Activated CD8-positive, alpha-beta memory T cell treated with anti-CD3 and anti-CD28 coated beads for 48 hours (primary cell): ENCODE measurements at regions not wholly inside any gene's neighbourhood (a gene's known extent, or its start where the extent isn't known, plus 50 kb on each side); places are given as distances from the start of the nearest gene placed in this dataset.

Experiments
- DNase-seq, 3 experiments: peaks; one replicate each; pipeline ENCODE4 v3.0.0-alpha.2; 2020; ENCODE audit warnings: low read depth in 2 of 3, low spot score in 2 of 3

DNA sequence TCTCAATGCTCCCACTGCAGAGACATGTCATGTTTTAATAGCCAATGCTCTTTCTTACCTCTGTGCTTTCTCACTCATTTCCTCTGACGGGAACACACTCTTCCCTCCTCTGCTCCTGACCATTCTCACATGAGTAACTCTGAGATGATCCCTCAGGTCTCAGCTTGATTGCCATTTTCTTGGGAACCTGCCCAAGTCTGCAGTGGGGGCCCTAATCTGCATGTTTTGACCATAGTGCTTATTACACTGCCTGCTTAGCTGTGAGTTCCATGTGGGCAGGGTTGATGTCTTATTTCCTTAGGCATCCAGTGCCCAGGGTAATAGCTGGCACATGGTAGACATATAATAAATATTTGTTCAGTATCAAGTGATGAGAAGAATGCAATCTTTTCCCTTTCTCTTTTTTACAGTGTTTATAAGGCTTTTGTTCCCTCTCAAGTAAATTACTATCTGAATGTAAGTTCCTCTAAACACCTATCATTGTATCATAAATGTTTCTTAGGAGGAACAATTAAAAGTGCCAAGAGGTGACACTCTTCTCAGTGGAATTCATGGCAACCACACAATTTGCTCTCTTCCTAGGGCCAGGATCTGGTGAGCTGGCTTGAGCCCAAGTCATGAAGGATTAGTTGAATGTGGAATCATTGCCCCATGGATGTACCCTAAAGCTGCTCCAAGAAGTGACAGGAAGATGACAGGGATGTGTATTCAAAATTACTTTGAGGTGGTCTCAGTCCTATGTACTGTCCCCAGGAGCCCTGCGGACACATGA, 485.4 kb upstream of the USP24 start:
- no peak for DNase-seq

DNA sequence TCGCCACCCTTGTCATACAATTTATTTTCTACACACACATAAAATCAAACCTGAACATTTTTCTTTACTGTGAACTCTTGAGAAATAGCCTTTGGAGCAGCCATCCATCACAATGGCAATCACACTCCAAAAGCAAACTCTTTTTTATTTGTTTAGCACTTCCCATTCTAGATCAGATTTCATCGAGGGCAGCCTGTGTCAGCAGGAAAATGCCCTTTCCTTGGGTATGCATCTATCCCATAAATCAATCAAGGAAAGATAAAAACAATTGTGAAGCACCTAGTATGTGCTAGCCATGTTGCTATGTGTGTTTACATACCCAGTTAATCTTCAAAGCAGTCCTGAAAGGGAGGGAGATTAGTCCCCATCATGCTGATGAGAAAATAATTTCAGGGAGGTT, 484.1 kb upstream of the USP24 start:
- no peak for DNase-seq

DNA sequence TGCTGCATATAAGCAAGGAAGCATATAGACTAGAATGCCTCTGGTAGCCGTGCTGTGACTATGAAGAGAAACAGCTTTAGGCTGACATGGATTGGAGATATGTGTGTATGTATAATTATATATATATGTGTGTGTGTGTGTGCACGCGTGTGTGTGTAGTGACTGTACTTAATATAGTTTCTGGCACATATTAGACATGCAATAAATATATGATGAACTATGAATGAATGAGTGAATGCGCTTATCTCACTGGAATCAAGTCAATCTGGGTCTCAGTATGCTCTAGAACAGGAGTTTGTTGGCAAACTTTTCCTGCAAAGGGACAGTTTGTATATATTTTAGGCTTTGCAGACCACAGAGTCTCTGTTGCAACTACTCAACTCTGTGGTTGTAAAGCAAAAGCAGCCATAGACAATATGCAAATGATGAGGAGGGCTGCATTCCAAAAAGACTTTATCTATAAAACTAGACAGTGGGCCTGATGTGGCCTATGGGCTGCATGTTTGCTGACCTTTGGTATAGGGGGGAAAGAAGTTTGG, 482.9 kb upstream of the USP24 start:
- no peak for DNase-seq

DNA sequence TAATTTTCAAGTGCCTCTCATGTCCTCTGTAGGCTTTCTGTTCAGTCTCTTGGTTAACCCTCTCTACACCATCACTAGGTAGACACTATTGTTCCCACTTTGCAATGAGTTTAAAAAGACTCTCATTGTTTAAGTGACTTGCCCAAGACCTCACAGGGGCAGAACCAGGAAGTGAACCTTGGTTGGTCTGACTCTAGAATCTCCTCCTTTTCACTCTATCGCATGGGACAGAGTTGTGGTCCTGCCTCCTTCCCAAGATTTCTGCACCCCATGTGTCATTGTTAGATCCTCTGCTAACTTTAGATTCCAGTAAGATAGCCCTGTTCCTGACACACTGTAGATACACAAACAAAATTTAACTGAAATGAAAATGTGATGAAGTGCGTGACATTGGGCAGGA, 481.7 kb upstream of the USP24 start:
- DNase-seq, result no peak

DNA sequence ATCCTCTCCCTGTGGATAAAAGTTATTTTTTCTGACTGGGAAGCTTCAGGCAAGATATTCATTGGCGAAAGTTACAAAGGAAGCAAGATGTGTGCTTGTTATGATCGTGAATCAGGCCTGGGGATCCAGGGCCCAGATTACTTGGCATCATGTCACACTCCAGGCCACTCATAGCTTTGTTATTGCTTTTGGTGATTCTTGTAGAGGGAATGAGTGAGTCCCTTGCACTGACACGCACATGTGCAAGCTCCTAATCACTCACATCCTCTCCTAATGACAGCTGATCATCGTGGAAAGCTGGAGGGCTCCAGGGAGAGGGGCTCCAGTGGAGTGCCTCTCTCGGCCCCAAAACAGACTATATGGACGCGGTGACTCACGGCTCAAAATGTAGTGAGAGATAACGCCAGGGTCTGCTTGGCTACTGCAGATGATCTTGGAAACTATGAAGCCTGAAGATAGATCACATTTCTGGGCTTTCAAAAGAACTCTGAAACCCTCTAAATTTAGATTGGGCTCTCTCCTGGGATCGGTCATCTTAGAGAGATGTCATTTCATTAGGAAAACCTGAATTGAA, 481.1 kb upstream of the USP24 start:
- DNase-seq, result no peak

DNA sequence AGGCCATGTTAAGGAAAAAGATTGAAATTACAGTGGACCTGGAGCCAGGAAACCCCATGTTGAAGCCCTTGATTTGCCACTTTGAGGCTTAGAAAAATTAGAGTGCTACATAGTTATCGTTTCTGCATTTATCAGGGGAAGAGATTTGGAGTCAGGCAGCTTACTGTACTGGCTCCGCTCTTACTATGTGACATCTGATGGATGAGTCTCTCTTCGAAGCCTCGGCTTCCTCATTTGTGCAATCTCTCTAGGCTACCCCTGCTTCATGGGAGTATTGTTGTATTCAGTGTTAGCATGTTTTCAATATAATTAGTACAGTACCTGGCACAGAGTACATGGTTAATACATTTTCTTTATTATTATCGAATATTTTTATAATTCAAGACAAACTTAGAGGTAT, 480.4 kb upstream of the USP24 start:
- no peak for DNase-seq

DNA sequence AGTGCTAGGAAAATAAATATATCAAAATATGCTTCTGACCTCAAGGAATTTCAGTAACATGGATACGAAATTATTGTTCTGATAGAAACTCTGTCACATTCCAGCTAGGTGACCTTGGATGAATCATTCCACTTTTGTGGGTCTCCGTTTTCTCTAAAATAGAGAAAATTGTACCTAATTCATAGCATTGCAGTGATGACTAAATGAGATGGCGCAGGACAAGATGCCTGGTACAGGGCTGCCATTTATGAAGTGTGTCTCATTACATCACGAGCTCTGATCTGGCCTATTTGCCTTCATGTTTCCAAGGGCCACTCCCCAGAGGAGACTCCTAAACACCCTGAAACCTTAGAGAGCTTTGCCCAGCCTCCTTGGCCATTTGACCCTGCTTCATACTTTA, 480.0 kb upstream of the USP24 start:
- DNase-seq, result no peak

DNA sequence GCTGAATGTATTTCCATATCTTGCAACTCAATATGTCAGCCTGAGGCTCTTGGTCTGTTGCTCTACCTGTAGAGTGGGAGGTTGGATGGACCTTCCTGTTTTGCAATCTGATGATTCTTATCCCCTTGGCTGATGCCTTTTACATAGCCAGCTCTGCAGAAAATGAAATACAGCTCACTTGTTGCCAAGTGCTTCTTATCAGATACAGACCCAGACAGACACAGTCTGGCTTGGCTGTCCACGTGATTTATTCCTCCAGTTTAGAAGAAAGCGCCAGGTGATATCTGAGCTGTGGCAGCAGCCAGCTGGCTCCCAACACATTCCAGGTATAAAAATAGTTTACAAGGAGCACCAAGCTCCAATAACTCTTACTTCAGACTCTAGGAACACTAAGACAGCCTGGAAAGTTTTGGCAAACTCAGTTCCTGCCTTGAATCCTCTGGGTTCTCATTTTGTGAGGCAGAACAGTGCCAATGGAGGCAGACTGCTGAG, 479.2 kb upstream of the USP24 start:
- DNase-seq, result no peak

DNA sequence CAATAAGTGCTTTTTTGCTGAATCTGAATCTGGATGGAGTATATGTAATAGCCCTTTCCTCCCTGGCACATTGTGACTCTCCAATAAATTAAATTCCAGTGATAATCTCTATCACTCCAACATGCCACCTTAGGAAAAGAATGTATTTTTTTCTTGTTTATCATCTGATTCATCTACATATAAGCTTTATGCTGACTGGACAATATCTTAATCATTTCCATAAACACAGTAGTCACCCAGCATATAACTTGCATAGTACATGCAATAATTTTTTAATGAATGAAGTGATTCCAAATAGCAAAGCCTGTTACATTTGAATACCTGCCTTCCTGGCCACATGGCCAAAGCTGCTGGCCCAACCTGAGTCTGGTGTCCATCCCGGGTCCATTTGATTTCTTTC, 477.6 kb upstream of the USP24 start:
- DNase-seq, result no peak

DNA sequence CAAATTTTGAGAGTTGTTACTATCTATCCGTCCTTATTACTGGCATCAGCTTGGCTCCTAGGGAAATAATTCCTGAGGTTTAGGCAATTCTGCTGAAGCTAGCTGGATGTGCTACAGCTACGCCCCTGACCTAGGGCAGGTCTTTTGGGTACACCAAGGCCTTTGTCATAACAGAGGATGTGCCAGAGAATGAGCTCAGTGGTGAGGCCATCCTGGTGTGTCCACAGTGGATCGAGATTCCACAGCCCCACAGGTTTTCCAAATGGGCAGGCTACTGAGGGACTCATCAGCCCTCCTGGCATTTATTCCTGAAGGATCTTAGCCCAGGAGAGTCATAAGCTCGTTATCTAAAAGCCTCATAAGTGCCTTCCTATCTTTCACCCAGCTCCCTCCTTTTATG, 475.2 kb upstream of the USP24 start:
- DNase-seq, result no peak

DNA sequence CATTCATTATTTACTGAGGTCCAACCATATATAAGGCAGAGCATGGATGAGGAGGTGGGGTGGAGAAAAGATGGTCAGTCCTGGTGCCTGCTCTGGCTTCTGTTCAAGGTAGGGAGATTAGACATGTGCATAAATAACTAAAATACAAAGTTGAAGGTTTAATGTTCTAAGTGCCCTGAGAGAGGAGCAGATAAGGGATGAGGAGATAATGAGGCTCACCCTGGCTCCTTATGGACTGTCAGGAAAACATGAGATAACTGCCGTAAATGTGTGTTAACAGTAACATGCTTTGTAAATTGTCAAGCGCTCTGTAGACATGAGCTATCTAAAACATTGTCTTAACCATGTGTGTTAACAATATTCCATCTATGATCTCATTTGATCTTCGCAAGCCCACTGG, 474.6 kb upstream of the USP24 start:
- DNase-seq, result no peak

DNA sequence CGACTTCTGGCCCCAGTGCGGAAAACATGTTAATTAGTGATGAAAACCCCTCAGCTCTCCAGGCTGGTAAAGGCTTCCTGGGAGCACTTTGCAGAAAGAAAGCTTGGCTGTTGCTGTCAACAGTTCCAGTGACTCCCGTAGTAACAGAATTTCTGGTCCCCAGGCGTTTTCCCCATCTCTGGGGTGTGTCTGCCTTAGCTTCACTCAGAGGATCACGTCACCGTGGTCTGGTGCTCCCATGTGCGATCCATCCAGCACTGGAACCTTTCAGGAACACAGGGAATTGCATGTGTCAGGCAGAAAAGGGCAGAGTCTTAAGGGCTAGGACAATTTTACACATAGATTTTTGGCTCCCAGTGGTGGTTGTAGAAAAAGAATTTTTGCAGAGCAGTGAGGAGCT, 470.4 kb upstream of the USP24 start:
- DNase-seq, result no peak

DNA sequence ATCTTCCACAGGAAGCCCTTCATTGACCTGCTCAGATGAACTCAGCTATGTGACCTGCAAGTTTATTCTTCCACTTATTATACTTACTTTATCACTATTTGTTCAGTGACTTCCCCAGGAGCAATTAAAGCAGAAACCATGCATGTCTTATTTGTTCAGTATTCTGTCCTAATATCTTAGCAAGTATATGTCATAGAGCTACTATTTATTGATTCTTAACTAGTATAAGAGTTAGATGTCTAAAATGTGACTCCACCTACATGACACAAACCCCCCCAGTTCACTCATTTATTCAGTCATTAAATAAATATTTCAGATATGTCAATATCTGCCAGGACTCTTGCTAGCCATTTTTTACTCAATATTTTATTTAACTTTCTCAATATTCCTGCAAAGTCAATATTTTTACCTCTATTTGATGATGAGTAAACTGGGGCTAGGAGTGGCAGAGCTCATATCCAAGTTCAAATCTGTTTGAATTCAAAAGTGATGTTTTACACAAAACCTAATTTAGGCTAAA, 469.0 kb upstream of the USP24 start:
- DNase-seq, result no peak

DNA sequence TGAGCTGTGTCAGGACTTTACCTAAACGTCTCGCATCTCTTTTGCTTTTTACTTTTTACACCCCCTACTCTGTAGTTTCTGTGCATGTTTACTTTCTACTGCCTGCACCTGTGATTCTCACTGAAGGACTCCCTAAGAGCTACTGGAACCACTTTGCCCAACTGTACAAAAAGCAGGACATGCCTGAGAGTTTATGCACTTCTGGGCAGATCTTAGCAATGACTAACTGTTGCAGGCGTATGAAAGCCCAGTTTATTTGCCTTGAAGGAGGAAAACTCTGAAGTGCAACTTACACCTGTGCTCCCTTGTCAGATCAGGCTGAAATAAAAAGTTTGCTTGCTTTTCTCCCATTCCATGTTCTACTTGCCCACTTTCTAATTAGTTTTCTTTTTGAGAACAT, 467.0 kb upstream of the USP24 start:
- DNase-seq, result no peak

DNA sequence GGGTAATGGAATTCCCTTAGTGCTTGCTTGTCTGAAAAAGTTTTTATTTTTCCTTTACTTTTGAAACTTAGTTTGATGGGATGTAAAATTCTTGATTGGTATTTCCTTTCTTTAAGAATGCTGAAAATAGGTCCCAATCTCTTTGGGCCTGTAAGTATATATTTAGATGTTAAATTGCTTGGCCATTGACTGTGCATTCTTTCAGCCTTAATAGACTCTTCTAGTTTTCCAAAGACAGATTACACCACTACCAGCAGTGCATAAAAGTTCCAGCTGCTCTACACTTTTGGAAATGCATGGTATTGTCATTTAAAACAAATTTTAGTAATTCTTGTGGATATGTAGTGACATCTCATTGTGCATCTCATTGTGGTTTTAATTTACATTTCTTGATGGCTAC, 464.8 kb upstream of the USP24 start:
- DNase-seq, result no peak

DNA sequence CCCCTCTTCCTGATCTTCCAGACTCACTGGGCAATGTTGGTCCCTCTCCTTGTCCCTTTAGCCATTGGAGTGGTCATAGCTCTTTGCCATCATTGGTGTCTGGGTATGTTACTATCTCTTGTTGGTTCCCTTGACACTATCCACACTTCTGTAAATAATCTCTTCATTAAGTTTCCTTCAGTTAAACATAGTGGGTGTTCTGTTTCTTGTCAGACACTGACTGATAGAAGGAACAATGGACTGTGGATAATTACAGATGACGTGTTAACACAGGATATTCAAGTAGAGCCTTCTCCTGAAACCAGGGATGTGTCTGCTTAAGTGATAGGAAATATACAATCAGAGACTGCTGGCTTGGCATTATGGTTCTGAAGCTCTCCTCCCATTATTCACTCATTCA, 458.3 kb upstream of the USP24 start:
- no peak for DNase-seq

DNA sequence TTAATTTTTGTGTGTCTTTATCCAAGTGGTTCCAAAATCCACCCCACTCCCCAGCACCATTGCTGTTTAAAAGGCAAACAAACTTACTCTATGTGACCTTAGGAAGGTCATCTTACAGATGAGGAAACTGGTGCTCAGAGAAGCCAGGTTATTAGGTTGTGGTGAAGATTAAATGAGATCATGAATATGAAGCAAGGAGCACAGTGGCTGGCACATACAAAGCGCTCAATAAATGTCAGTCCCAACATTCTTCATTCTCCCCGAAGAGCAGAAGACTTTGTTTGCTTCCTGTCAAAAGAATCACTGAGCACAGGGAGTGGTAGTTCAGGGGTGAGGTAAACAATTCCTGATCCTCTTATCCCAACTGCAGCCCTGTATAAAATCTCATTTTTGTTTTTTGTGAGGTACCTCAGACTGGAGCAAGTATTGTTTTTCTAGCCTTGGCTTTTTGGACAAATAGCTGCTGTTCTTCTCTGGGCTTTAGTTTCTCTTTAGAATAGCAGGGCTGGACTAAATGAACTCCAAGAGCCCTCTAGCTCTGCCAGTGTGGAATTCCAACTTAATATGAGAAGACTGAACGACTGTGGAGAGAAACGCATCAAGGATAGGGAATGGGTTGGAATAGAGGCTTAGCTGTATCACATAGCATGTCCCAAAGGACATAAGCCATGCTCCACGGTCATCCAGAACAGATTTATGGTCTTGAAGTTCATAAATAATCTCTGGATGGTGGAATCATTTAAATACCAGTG, 455.3 kb upstream of the USP24 start:
- no peak for DNase-seq

DNA sequence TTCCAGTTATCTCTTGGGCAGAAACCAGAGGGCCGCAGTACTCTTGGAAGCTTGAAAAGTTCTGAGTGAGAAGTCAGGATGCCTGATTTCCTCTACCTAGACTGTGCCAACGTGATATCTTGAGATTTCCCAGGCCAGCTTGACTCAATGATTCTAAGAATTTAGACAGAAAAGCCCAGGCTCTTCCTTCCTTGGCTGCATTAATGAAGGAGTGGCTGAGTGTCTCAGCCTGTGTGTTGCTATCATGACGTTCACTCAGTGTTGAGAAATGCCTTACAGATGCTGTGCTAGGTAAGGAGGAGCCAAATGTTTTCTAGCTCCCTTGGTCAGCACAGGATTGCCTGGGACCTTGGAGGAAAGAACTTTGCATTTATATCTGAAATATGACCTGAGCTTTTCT, 454.1 kb upstream of the USP24 start:
- DNase-seq, result no peak

DNA sequence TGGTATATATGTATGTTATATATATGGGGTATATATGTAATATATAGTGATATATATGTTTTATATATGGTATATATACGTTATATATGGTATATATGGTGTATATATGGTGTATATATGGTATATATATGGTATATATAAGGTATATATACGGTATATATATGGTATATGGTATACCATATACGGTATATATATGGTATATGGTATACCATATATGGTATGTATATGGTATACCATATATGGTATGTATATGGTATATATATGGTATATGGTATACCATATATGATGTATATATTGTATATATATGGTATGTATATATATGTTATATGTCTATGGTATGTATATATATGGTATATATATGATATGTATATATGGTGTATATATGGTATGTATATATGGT, 447.7 kb upstream of the USP24 start:
- no peak for DNase-seq

DNA sequence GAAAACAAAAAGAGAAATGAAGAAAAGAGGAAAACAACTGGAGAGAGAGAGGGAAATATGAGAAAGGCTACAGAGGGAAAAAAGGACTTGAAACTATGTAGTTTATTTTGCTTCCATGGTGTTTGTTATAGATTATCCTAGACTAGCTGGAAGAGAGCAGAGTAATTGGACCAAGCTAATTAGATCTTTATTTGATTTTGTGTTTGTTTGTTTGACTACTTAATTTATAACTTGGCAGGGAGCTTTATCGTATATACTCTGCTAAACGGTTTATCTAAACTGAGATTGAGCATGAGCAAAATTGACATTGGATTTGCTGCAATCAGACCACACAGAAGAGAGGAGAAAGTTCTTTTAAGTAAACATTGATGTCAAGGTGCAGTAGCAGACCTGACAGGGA, 443.8 kb upstream of the USP24 start:
- no peak for DNase-seq

DNA sequence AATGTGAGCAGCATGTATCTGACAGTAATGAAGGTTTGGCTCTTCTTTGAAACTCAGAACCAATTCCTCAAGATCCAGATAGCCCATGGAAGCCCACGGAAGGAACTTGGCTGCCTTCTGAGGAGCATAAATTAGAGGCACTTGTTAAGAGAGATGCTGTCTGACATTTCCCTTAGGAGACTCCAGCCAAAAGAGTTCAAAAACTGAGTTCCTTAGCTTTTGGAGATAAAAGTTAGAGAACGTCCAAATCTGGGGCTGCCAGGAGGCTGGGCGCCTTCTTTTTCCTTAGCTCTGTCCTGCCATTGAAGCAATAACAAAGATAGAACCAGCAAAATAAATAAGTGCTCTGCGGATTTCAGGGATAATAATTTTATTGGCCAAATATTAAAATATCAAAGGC, 439.6 kb upstream of the USP24 start:
- DNase-seq, result no peak

DNA sequence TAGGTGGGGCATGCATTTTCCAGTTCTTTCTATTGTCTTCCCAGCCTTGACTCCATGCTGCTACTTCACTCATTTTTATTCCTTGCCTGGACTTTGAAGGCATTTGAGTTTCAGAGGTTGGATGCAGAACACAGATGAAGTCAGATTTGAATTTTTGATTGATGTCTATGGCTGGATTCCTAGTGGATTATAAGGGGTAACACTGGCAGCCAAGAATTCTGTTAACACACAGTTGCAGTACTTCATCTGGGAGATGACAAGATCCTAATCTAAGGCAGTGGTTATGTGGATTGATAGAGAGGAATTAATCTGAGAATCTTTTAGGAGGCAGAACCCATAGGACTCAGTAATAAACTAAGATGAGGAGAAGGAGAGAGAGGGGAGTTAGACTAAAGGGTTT, 439.0 kb upstream of the USP24 start:
- DNase-seq, result no peak
